Testis (tissue), 2 donors: ENCODE measurements at regions not wholly inside any gene's neighbourhood (a gene's known extent, or its start where the extent isn't known, plus 50 kb on each side); places are given as distances from the start of the nearest gene placed in this dataset.

ENCODE experiments used
- DNase-seq: peaks from one replicate; pipeline ENCODE4 v3.0.0-alpha.2; 2019
- H3K27ac ChIP-seq, 2 donors: fragments of 200-600 bp; sonication (generic); one replicate each; pipeline ENCODE4 v1.5.1; 2019
- H3K27me3 ChIP-seq: fragments of 200-600 bp; sonication (generic); one replicate; pipeline ENCODE4 v1.5.1; 2019
- H3K36me3 ChIP-seq: fragments of 200-600 bp; sonication (generic); one replicate; pipeline ENCODE4 v1.5.1; 2017; ENCODE audit warnings: low read depth; ENCODE audit errors: missing control alignments
- H3K4me1 ChIP-seq: fragments of 200-600 bp; sonication (generic); one replicate; pipeline ENCODE4 v1.5.1; 2019
- H3K4me3 ChIP-seq, 2 donors: fragments of 200-600 bp; sonication (generic); one replicate each; pipeline ENCODE4 v1.5.1; 2017 to 2019
- H3K9me3 ChIP-seq: fragments of 200-600 bp; sonication (generic); one replicate; pipeline ENCODE4 v1.5.1; 2017
- CTCF ChIP-seq, 3 experiments: fragments of 450-650 bp in 2 of 3; fragments of 200-600 bp in 1 of 3; sonication (generic) in 1 of 3; IDR thresholded peaks; one replicate each; pipeline ENCODE4 v1.5.1; 2016 to 2019; ENCODE audit warnings: antibody characterized with exemption in 3 of 3, mild to moderate bottlenecking in 2 of 3, moderate library complexity in 1 of 3
- POLR2A ChIP-seq: fragments of 450-650 bp; IDR thresholded peaks from one replicate; pipeline ENCODE4 v1.6.1; 2017; ENCODE audit warnings: antibody characterized with exemption, mild to moderate bottlenecking, moderate library complexity
- WGBS, 2 donors: methylation state at CpG; one replicate each; pipeline ENCODE4 v1.1.5; 2018; 5-methylcytosine and 5-hydroxymethylcytosine counted together
- intact Hi-C: fragments of 100-400 bp; cut with DNase I; formaldehyde crosslinking; loops from one replicate; pipeline ENCODE4 v1.15.1; 2023; ENCODE audit warnings: low total_unique reads

- no peak for TF ChIP-seq CTCF (IDR thresholded peaks at IDR 0.05)
- TF ChIP-seq POLR2A = no peak
- no peak overlapping the region for H3K27ac ChIP-seq
- no peaks in the 10 kb centered on the region for H3K4me1 ChIP-seq
- no peak for DNase-seq
- WGBS, 2 donors = 85 to 89% methylated on average over 1 of the region's 1 CpG
- no peaks in the 10 kb centered on the region for H3K9me3 ChIP-seq
- intact Hi-C loops = no loop called here
- H3K4me3 ChIP-seq = no peak overlapping the region
- H3K36me3 ChIP-seq = no peaks in the 10 kb centered on the region
- no peaks in the 10 kb centered on the region for H3K27me3 ChIP-seq
These were observed 105.1 kb upstream of the SLITRK1 start for GRCh38 chr13:83987394-83987793.

- no peaks in the 10 kb centered on the region for H3K4me1 ChIP-seq
- intact Hi-C loops = no loop called here
- TF ChIP-seq CTCF (IDR thresholded peaks at IDR 0.05) (no peak), POLR2A (no peak)
- H3K4me3 ChIP-seq = no peak overlapping the region
- H3K9me3 ChIP-seq = no peaks in the 10 kb centered on the region
- H3K36me3 ChIP-seq = no peaks in the 10 kb centered on the region
- whole genome bisulfite sequencing, 2 donors = 43 to 45% methylated on average over 1 of the region's 1 CpG
- no peak for DNase-seq
- H3K27me3 ChIP-seq = no peaks in the 10 kb centered on the region
- H3K27ac ChIP-seq = no peak overlapping the region
These were observed 102.5 kb upstream of the SLITRK1 start for GRCh38 chr13:83984793-83985192.

- H3K27me3 ChIP-seq = no peaks in the 10 kb centered on the region
- no peaks in the 10 kb centered on the region for H3K36me3 ChIP-seq
- no peak overlapping the region for H3K4me3 ChIP-seq
- no peak for DNase-seq
- H3K27ac ChIP-seq = no peak overlapping the region
- no peaks in the 10 kb centered on the region for H3K4me1 ChIP-seq
- no peaks in the 10 kb centered on the region for H3K9me3 ChIP-seq
- WGBS, 2 donors = 79 to 85% methylated on average over 5 of the region's 5 CpGs
- intact Hi-C loops = no loop called here
- TF ChIP-seq CTCF (IDR thresholded peaks at IDR 0.05) (no peak), POLR2A (no peak)
These were observed 98.1 kb upstream of the SLITRK1 start for GRCh38 chr13:83980331-83980730.

- H3K27ac ChIP-seq = no peak overlapping the region
- no peaks in the 10 kb centered on the region for H3K4me1 ChIP-seq
- H3K36me3 ChIP-seq = no peaks in the 10 kb centered on the region
- no peak for TF ChIP-seq CTCF (IDR thresholded peaks at IDR 0.05)
- H3K9me3 ChIP-seq = no peaks in the 10 kb centered on the region
- DNase-seq = no peak
- H3K4me3 ChIP-seq = no peak overlapping the region
- H3K27me3 ChIP-seq = no peaks in the 10 kb centered on the region
- intact Hi-C loops = no loop called here
These were observed 93.4 kb upstream of the SLITRK1 start for GRCh38 chr13:83975655-83976165.

GRCh38 chr13:83958531-83958930 lies 76.3 kb upstream of the SLITRK1 start:
- Histone ChIP-seq H3K9me3 (no peaks in the 10 kb centered on the region), H3K27me3 (no peaks in the 10 kb centered on the region), H3K36me3 (no peaks in the 10 kb centered on the region), H3K4me3 (no peak overlapping the region), H3K4me1 (no peaks in the 10 kb centered on the region), H3K27ac (no peak overlapping the region)
- 60 to 61% methylated on average over 1 of the region's 1 CpG for WGBS, 2 donors
- intact Hi-C loops = no loop called here
- no peak for TF ChIP-seq POLR2A
- TF ChIP-seq CTCF (IDR thresholded peaks at IDR 0.05) = no peak
- no peak for DNase-seq
